ENCODE measurements at regions not wholly inside any gene's neighbourhood (a gene's known extent, or its start where the extent isn't known, plus 50 kb on each side); places are given as distances from the start of the nearest gene placed in this dataset.
A peak's percentile ranks its signal among the peaks of the same experiment; 100 is the strongest.

- TF ChIP-seq HEYL (CRISPR knock-in tag; IDR thresholded peaks at IDR 0.05) (0 out of 2 replicates have a peak, but pooled peaks have one; percentile 64), NFE2L2 (conservative IDR thresholded peaks at IDR 0.05; ENCODE audit: low read length) (no peak), ZSCAN20 (CRISPR knock-in tag; IDR thresholded peaks at IDR 0.05) (peak; percentile 56; the same call in 1 of the 2 replicates), EHMT2 (IDR thresholded peaks at IDR 0.05; ENCODE audit: low read depth) (no peak), PHF8 (IDR thresholded peaks at IDR 0.05; ENCODE audit: borderline replicate concordance, low read depth) (no peak), BCL3 (IDR thresholded peaks at IDR 0.05) (0 out of 3 replicates have a peak, but pooled peaks have one; percentile 16), ZNF302 (CRISPR knock-in tag; IDR thresholded peaks at IDR 0.05) (peak; percentile 90), HMGXB4 (CRISPR knock-in tag; IDR thresholded peaks at IDR 0.05; ENCODE audit: borderline replicate concordance) (no peak), CBX8 (IDR thresholded peaks at IDR 0.05) (no peak), FOSL2 (IDR thresholded peaks at IDR 0.05) (no peak), FOSL2 (CRISPR knock-in tag; IDR thresholded peaks at IDR 0.05) (peak; percentile 49), SREBF2 (IDR thresholded peaks at IDR 0.05) (no peak), E2F6 (IDR thresholded peaks at IDR 0.05; ENCODE audit: borderline replicate concordance, low read depth) (peak; percentile 97), HES2 (IDR thresholded peaks at IDR 0.05) (no peak)
Observed at GRCh38 chr6:158868890-158869825, 50.0 kb upstream of the EZR start (continued).
